ENCODE measurements at regions not wholly inside any gene's neighbourhood (a gene's known extent, or its start where the extent isn't known, plus 50 kb on each side); places are given as distances from the start of the nearest gene placed in this dataset.

- DNase-seq (ENCODE audit: low read depth) = no peak
- no peak overlapping the region for H3K4me3 ChIP-seq (ENCODE audit: low read depth, low read length)
- no peak for TF ChIP-seq MYC (IDR thresholded peaks at IDR 0.05; ENCODE audit: low read depth, low read length)
- no peak for TF ChIP-seq POLR2A (IDR thresholded peaks at IDR 0.05; ENCODE audit: extremely low read depth, insufficient read length)
- no peak for TF ChIP-seq MAX (IDR thresholded peaks at IDR 0.05; ENCODE audit: low read depth, low read length)
- no peak for TF ChIP-seq CTCF (IDR thresholded peaks at IDR 0.05; ENCODE audit: low read depth, low read length)
Measured at GRCh38 chr1:29673669-29674626, 437.6 kb downstream of the PTPRU start.

- no peak for TF ChIP-seq MYC (IDR thresholded peaks at IDR 0.05; ENCODE audit: low read depth, low read length)
- TF ChIP-seq MAX (IDR thresholded peaks at IDR 0.05; ENCODE audit: low read depth, low read length) = no peak
- no peak for TF ChIP-seq CTCF (IDR thresholded peaks at IDR 0.05; ENCODE audit: low read depth, low read length)
- no peak for TF ChIP-seq POLR2A (IDR thresholded peaks at IDR 0.05; ENCODE audit: extremely low read depth, insufficient read length)
- DNase-seq (ENCODE audit: low read depth) = no peak
- no peak overlapping the region for H3K4me3 ChIP-seq (ENCODE audit: low read depth, low read length)
Measured at GRCh38 chr1:29673228-29673500, 436.8 kb downstream of the PTPRU start.

DNA sequence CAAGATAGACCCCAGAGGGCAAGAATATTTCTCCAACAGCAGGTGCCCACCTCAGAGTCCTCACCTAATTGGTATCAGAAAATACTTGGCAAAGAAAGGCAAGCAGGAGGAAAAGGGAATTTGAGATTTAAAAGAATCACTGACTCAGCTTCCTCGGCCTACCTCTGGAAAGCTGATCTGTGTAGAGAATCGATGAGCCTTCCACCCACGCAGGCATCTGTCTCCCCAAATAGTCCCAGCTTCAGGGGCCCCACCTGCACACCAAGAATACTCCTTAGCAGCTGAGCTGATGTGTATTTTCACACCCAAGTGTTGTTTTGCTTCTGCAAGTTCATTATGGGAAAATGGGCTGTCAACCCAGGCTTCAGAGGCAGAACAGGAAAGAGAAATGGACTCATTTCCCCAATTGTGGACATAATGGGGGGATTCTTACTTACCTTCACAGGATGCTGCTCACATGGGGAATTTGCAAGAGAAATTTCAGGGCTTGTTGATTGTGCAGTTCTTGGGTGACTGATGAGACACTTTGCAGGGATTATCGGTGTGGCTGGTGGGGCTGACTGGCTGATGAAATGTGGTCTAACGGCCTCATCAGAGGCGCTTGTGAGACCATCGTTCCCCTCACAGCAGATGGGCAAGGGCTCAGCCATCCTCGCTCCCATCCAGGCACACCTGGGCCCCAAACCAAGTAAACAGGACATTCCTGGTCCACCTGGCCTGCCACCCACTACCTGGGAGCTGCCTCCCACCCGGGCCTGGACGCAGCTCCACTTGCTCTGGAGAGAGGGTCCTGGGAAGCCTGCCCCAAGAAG is 436.3 kb downstream of the PTPRU start:
- H3K4me3 ChIP-seq (ENCODE audit: low read depth, low read length) = no peak overlapping the region
- TF ChIP-seq MYC (IDR thresholded peaks at IDR 0.05; ENCODE audit: low read depth, low read length) = no peak
- TF ChIP-seq CTCF (IDR thresholded peaks at IDR 0.05; ENCODE audit: low read depth, low read length) = no peak
- TF ChIP-seq MAX (IDR thresholded peaks at IDR 0.05; ENCODE audit: low read depth, low read length) = no peak
- TF ChIP-seq POLR2A (IDR thresholded peaks at IDR 0.05; ENCODE audit: extremely low read depth, insufficient read length) = no peak

GRCh38 chr1:29671446-29672356 is 435.4 kb downstream of the PTPRU start:
- TF ChIP-seq POLR2A (IDR thresholded peaks at IDR 0.05; ENCODE audit: extremely low read depth, insufficient read length) (no peak), CTCF (IDR thresholded peaks at IDR 0.05; ENCODE audit: low read depth, low read length) (no peak), MYC (IDR thresholded peaks at IDR 0.05; ENCODE audit: low read depth, low read length) (no peak), MAX (IDR thresholded peaks at IDR 0.05; ENCODE audit: low read depth, low read length) (no peak)

More for the DNA sequence above, 436.3 kb downstream of the PTPRU start:
- DNase-seq (ENCODE audit: low read depth) = no peak

GRCh38 chr1:29670752-29671151 is 434.4 kb downstream of the PTPRU start:
- no peak for DNase-seq (ENCODE audit: low read depth)
- H3K4me3 ChIP-seq (ENCODE audit: low read depth, low read length) = no peak overlapping the region
- TF ChIP-seq CTCF (IDR thresholded peaks at IDR 0.05; ENCODE audit: low read depth, low read length) (no peak), POLR2A (IDR thresholded peaks at IDR 0.05; ENCODE audit: extremely low read depth, insufficient read length) (no peak), MYC (IDR thresholded peaks at IDR 0.05; ENCODE audit: low read depth, low read length) (no peak), MAX (IDR thresholded peaks at IDR 0.05; ENCODE audit: low read depth, low read length) (no peak)

More at GRCh38 chr1:29671446-29672356, 435.4 kb downstream of the PTPRU start:
- no peak for DNase-seq (ENCODE audit: low read depth)
- H3K4me3 ChIP-seq (ENCODE audit: low read depth, low read length) = no peak overlapping the region

Measured in NB4 (cell line).